ENCODE measurements at regions not wholly inside any gene's neighbourhood (a gene's known extent, or its start where the extent isn't known, plus 50 kb on each side); places are given as distances from the start of the nearest gene placed in this dataset.
A peak's percentile ranks its signal among the peaks of the same experiment; 100 is the strongest.

DNA sequence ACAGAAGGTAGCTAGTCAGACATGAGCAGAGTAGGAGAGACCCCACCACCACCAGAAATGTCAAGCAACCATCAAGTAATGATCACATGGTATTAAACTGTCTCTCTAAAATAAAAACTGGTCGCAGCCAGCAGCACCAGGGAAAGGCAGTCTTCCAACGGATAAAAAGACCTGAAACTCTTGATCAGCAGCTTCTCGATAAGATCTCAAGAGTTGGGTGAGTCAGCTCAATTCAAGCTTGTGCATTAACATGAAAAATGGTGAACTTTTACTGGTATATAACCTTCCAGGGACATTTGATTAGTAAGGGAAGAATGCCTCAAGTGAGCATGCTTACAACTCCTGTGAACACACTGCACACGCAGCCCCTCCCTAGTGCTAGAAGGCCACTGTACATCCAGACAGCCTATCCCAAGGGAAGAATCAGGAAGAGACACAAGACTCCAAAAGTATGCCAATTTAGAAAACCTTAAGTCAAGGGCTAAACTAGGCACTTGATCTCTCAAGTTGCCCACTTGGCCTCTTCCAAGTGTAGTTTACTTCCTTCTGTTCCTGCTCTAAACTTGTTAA is 270.0 kb upstream of the GNPDA2 start:
- TF ChIP-seq, protein P1, sequence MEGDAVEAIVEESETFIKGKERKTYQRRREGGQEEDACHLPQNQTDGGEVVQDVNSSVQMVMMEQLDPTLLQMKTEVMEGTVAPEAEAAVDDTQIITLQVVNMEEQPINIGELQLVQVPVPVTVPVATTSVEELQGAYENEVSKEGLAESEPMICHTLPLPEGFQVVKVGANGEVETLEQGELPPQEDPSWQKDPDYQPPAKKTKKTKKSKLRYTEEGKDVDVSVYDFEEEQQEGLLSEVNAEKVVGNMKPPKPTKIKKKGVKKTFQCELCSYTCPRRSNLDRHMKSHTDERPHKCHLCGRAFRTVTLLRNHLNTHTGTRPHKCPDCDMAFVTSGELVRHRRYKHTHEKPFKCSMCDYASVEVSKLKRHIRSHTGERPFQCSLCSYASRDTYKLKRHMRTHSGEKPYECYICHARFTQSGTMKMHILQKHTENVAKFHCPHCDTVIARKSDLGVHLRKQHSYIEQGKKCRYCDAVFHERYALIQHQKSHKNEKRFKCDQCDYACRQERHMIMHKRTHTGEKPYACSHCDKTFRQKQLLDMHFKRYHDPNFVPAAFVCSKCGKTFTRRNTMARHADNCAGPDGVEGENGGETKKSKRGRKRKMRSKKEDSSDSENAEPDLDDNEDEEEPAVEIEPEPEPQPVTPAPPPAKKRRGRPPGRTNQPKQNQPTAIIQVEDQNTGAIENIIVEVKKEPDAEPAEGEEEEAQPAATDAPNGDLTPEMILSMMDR (conservative IDR thresholded peaks at IDR 0.05): no peak
- peak overlapping the region; percentile 3; the same call in 1 of the 2 replicates for H3K27ac ChIP-seq

DNA sequence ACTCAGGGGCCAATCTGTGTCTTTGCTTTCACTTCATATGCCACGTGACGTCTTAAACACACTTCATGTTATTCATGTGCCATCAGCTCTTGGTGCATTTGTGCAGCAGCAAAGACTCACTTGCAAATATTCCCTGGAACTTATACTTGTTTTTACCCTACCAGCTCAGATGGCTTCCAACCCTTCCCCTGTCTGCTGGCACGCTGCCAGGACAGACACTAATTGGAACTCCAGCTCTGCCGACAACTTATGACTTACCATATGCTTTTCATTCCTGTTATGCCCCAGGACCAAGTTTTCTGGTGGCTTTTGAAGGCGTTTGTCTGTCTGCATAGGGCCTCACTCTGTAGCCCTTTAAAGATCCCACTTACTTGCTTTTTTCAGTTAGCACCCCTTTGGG is 261.7 kb upstream of the GNPDA2 start:
- no peak overlapping the region for H3K27ac ChIP-seq
- TF ChIP-seq, protein P1 (conservative IDR thresholded peaks at IDR 0.05): no peak

GRCh38 chr4:44985938-44986337 is 259.6 kb upstream of the GNPDA2 start:
- TF ChIP-seq, protein P1 (conservative IDR thresholded peaks at IDR 0.05): peak; percentile 10; the same call in 1 of the 2 replicates

GRCh38 chr4:44985152-44985551 is 258.8 kb upstream of the GNPDA2 start:
- TF ChIP-seq, protein P1 (conservative IDR thresholded peaks at IDR 0.05): no peak
- H3K27ac ChIP-seq: no peak overlapping the region

More at GRCh38 chr4:44985938-44986337, 259.6 kb upstream of the GNPDA2 start:
- H3K27ac ChIP-seq: no peak overlapping the region

DNA sequence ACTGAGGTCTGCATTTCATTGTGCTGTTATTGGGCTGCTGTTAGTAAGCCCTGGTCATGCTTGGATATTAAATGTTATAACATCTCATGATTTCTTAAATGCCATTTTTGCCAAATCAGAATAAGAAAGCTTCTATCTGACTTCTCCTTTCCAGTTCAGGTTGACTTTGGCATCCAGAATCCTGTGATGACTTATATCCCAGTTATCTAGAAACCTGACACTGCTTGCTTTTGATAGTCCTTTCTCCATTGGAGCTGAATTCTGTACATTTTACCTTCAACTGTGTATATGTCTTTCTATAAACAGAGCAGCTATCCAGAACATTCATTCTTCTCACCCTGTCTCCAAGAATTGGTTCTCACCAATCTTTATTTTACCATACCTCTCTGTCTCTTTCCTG is 257.7 kb upstream of the GNPDA2 start:
- H3K27ac ChIP-seq: no peak overlapping the region
- TF ChIP-seq, protein P1 (conservative IDR thresholded peaks at IDR 0.05): no peak

GRCh38 chr4:44983083-44983482 is 256.7 kb upstream of the GNPDA2 start:
- H3K27ac ChIP-seq: no peak overlapping the region
- TF ChIP-seq, protein P1 (conservative IDR thresholded peaks at IDR 0.05): no peak

- H3K27ac ChIP-seq: no peak overlapping the region
- TF ChIP-seq, protein P1 (conservative IDR thresholded peaks at IDR 0.05): no peak
Observed at GRCh38 chr4:44978020-44978419, 251.7 kb upstream of the GNPDA2 start.

All from VCaP (cell line).